MCF 10A (cell line): ENCODE measurements at regions not wholly inside any gene's neighbourhood (a gene's known extent, or its start where the extent isn't known, plus 50 kb on each side); places are given as distances from the start of the nearest gene placed in this dataset.

Experiments used
- BruUV-seq: library from RNA; stranded (reverse); fragments of 400-500 nt; replicated peaks from 2 replicates; lab custom pipeline; 2021; lab: Mats Ljungman, UMichigan
- CTCF ChIA-PET: fragments of 300-600 bp; sonication (Branson Sonifier 250); formaldehyde crosslinking; extraction: SDS; loops from one replicate; lab custom pipeline; 2021; ENCODE audit warnings: antibody characterized with exemption, inconsistent platforms; lab: Yijun Ruan, JAX
- POLR2A ChIA-PET: fragments of 300-600, 350-650 bp; sonication (Branson Sonifier 250); formaldehyde crosslinking; extraction: SDS; loops from one replicate; lab custom pipeline; 2020; ENCODE audit warnings: antibody characterized with exemption, inconsistent platforms; lab: Yijun Ruan, JAX
- DNase-seq: peaks from one replicate; pipeline ENCODE4 v3.0.0-alpha.2; 2018; ENCODE audit not compliant: unreplicated experiment
- H3K27ac Mint-ChIP-seq: one replicate; pipeline ENCODE4 v1.8.0; 2022; ENCODE audit warnings: mild to moderate bottlenecking, low read depth, mixed read lengths; ENCODE audit not compliant: unreplicated experiment
- H3K27me3 Mint-ChIP-seq: one replicate; pipeline ENCODE4 v1.8.0; 2022; ENCODE audit warnings: mixed read lengths; ENCODE audit not compliant: insufficient read depth, unreplicated experiment
- H3K36me3 Mint-ChIP-seq: one replicate; pipeline ENCODE4 v1.8.0; 2022; ENCODE audit warnings: mild to moderate bottlenecking, moderate library complexity, mixed read lengths; ENCODE audit not compliant: insufficient read depth, unreplicated experiment
- H3K4me1 Mint-ChIP-seq: one replicate; pipeline ENCODE4 v1.8.0; 2022; ENCODE audit warnings: mixed read lengths; ENCODE audit not compliant: insufficient read depth, unreplicated experiment
- H3K4me3 Mint-ChIP-seq: one replicate; pipeline ENCODE4 v1.8.0; 2022; ENCODE audit warnings: mild to moderate bottlenecking, moderate library complexity, mixed read lengths; ENCODE audit not compliant: unreplicated experiment
- H3K9me3 Mint-ChIP-seq: one replicate; pipeline ENCODE4 v1.8.0; 2022; ENCODE audit warnings: mixed read lengths; ENCODE audit not compliant: unreplicated experiment
- intact Hi-C: fragments of 100-400 bp; cut with micrococcal nuclease; formaldehyde crosslinking; loops from 2 replicates; pipeline ENCODE4 v1.14.1; 2022
- TF ChIP-seq, protein P1 (sequence below): fragments of 200-600 bp; IDR thresholded peaks from one replicate; pipeline ENCODE4 v1.8.0; 2022; ENCODE audit warnings: antibody characterized with exemption, mild to moderate bottlenecking; ENCODE audit not compliant: unreplicated experiment

- DNase-seq = no peak
- no peaks in the 10 kb centered on the region for H3K36me3 Mint-ChIP-seq
- H3K4me3 Mint-ChIP-seq = no peak overlapping the region
- BruUV-seq = no TSS peak
- CTCF ChIA-PET = no interaction called here
- H3K9me3 Mint-ChIP-seq = no peaks in the 10 kb centered on the region
- TF ChIP-seq, protein P1, sequence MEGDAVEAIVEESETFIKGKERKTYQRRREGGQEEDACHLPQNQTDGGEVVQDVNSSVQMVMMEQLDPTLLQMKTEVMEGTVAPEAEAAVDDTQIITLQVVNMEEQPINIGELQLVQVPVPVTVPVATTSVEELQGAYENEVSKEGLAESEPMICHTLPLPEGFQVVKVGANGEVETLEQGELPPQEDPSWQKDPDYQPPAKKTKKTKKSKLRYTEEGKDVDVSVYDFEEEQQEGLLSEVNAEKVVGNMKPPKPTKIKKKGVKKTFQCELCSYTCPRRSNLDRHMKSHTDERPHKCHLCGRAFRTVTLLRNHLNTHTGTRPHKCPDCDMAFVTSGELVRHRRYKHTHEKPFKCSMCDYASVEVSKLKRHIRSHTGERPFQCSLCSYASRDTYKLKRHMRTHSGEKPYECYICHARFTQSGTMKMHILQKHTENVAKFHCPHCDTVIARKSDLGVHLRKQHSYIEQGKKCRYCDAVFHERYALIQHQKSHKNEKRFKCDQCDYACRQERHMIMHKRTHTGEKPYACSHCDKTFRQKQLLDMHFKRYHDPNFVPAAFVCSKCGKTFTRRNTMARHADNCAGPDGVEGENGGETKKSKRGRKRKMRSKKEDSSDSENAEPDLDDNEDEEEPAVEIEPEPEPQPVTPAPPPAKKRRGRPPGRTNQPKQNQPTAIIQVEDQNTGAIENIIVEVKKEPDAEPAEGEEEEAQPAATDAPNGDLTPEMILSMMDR = no peak
- intact Hi-C loops = no loop called here
- POLR2A ChIA-PET = interaction anchor here (0.6 kb wide), 1 partner anchor 1572 kb away, joined by 3 read pairs; no protein-coding TSS in a partner anchor
- H3K27ac Mint-ChIP-seq = no peak overlapping the region
- H3K4me1 Mint-ChIP-seq = peaks cover 6% of the 10 kb centered on the region
- no peaks in the 10 kb centered on the region for H3K27me3 Mint-ChIP-seq
Observed at GRCh38 chr1:5393146-5393545, 599.1 kb downstream of the NPHP4 start.

DNA sequence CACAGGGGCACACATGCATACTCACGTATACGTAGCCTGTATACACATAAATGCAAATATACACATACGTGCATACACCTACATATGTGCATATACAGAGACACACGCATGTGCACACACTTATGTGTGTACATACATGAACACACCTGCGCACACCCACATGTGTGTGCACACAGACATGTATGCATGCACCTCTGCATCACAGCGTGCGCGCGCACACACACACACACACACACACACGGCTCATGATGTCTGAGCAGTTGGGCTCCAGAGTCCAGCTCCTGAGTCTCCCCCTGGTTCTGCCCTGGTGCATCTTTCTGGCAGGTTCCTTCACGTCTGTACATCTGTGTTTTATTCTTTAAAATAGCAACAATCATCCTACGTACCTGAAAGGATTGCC is 600.5 kb downstream of the NPHP4 start:
- no peak for DNase-seq
- no TSS peak for BruUV-seq
- Mint-ChIP-seq H3K9me3 (no peaks in the 10 kb centered on the region), H3K27ac (no peak overlapping the region), H3K4me3 (no peak overlapping the region), H3K27me3 (no peaks in the 10 kb centered on the region), H3K36me3 (no peaks in the 10 kb centered on the region), H3K4me1 (peaks cover 6% of the 10 kb centered on the region)
- intact Hi-C loops = no loop called here
- POLR2A ChIA-PET = no interaction called here
- TF ChIP-seq, protein P1 = no peak
- CTCF ChIA-PET = no interaction called here

DNA sequence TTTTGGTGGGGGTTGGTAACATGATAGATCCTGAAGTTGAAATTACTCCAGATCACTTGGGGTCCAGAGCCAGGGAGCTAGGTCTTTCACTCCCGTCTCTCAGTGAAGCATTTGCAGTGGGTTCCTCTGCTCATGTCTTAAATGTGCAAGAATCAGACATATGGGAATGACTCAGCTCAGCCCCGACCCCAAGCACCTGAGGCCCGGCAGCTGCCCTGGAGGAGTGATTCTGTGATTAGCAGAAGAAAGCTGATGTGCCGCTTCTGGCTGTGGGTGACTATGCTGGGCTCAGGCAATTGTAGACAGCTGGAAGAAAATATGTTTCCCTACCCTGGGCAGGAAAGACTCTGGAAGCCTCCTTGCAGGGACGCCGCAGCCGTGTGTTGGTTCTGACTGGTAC is 601.7 kb downstream of the NPHP4 start:
- intact Hi-C loops = no loop called here
- Mint-ChIP-seq H3K36me3 (no peaks in the 10 kb centered on the region), H3K4me1 (peaks cover 6% of the 10 kb centered on the region), H3K4me3 (no peak overlapping the region), H3K27ac (no peak overlapping the region), H3K27me3 (no peaks in the 10 kb centered on the region), H3K9me3 (no peaks in the 10 kb centered on the region)
- CTCF ChIA-PET = interaction anchor here (1.0 kb wide), 1 partner anchor 9 kb away, joined by 3 read pairs; no protein-coding TSS in a partner anchor
- POLR2A ChIA-PET = interaction anchor here (0.5 kb wide), 1 partner anchor 130 kb away, joined by 3 read pairs; no protein-coding TSS in a partner anchor
- no TSS peak for BruUV-seq
- no peak for DNase-seq
- TF ChIP-seq, protein P1 = no peak

DNA sequence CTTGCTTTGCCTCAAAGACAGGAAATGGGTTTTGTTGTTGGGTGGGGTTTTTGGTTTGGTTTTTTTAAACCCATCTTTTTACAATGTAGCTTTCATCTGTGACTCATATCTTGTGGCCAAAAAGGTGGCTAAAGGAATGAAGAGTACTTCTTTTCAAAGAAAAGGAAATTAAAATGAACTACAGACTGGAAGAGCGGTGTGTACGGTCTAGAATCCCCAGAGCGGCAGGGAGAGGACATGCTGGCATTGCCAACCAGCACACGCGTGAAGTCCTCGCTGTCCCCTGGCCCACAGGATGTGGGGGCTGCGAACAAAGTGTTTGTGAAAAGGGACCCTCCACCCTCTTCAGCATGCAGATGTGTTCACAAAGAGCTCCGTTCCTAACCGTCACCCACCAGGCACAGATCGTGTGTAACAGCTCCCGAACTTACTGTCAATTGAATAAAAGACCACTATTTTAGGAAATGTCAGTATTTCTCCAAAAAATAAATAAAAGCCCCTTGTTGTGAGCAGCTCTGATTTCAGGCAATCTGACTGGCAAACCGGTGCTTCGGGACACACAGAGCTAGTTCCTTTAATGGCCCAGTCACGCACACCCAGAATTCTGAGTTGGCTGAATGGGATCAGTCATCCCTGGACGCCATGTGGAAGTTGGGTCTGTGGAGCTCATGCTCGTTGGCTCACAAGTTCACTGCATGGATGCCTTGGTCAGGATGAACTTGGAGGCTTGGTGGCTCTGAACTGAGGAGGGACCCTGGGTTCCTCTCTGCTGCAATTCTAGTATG is 602.9 kb downstream of the NPHP4 start:
- H3K27ac Mint-ChIP-seq = no peak overlapping the region
- no TSS peak for BruUV-seq
- intact Hi-C loops = no loop called here
- no peaks in the 10 kb centered on the region for H3K27me3 Mint-ChIP-seq
- TF ChIP-seq, protein P1 = no peak
- H3K9me3 Mint-ChIP-seq = no peaks in the 10 kb centered on the region
- CTCF ChIA-PET = interaction anchor here (1.0 kb wide), 1 partner anchor 8 kb away, joined by 4 read pairs; no protein-coding TSS in a partner anchor
- H3K4me1 Mint-ChIP-seq = peaks cover 6% of the 10 kb centered on the region
- H3K4me3 Mint-ChIP-seq = no peak overlapping the region
- H3K36me3 Mint-ChIP-seq = no peaks in the 10 kb centered on the region
- no peak for DNase-seq
- POLR2A ChIA-PET = no interaction called here
